ENCODE measurements at regions not wholly inside any gene's neighbourhood (a gene's known extent, or its start where the extent isn't known, plus 50 kb on each side); places are given as distances from the start of the nearest gene placed in this dataset.

GRCh38 chr1:98364544-98364943, 297.0 kb upstream of the SNX7 start:
- TF ChIP-seq CTCF (IDR thresholded peaks at IDR 0.05; ENCODE audit: control insufficient read depth, insufficient read depth, low read depth, low read length, missing control alignments), result no peak
- H3K4me3 ChIP-seq (ENCODE audit: control insufficient read depth, low read depth, low read length), result no peak overlapping the region
- DNase-seq (ENCODE audit: low read depth), result no peak

GRCh38 chr1:98360864-98361263, 300.7 kb upstream of the SNX7 start:
- H3K4me3 ChIP-seq (ENCODE audit: control insufficient read depth, low read depth, low read length), result no peak overlapping the region
- TF ChIP-seq CTCF (IDR thresholded peaks at IDR 0.05; ENCODE audit: control insufficient read depth, insufficient read depth, low read depth, low read length, missing control alignments), result no peak
- no peak for DNase-seq (ENCODE audit: low read depth)

GRCh38 chr1:98355656-98356383, 305.7 kb upstream of the SNX7 start:
- no peak for TF ChIP-seq CTCF (IDR thresholded peaks at IDR 0.05; ENCODE audit: control insufficient read depth, insufficient read depth, low read depth, low read length, missing control alignments)
- H3K4me3 ChIP-seq (ENCODE audit: control insufficient read depth, low read depth, low read length), result no peak overlapping the region
- no peak for DNase-seq (ENCODE audit: low read depth)

- DNase-seq (ENCODE audit: low read depth), result no peak
- H3K4me3 ChIP-seq (ENCODE audit: control insufficient read depth, low read depth, low read length), result no peak overlapping the region
- TF ChIP-seq CTCF (IDR thresholded peaks at IDR 0.05; ENCODE audit: control insufficient read depth, insufficient read depth, low read depth, low read length, missing control alignments), result no peak
These were observed 309.1 kb upstream of the SNX7 start for GRCh38 chr1:98352378-98352777.

GRCh38 chr1:98351561-98351960, 310.0 kb upstream of the SNX7 start:
- no peak overlapping the region for H3K4me3 ChIP-seq (ENCODE audit: control insufficient read depth, low read depth, low read length)
- no peak for TF ChIP-seq CTCF (IDR thresholded peaks at IDR 0.05; ENCODE audit: control insufficient read depth, insufficient read depth, low read depth, low read length, missing control alignments)
- DNase-seq (ENCODE audit: low read depth), result no peak

GRCh38 chr1:98345417-98345816, 316.1 kb upstream of the SNX7 start:
- H3K4me3 ChIP-seq (ENCODE audit: control insufficient read depth, low read depth, low read length), result no peak overlapping the region
- TF ChIP-seq CTCF (IDR thresholded peaks at IDR 0.05; ENCODE audit: control insufficient read depth, insufficient read depth, low read depth, low read length, missing control alignments), result no peak
- DNase-seq (ENCODE audit: low read depth), result no peak
